GM12864 (cell line): ENCODE measurements at regions not wholly inside any gene's neighbourhood (a gene's known extent, or its start where the extent isn't known, plus 50 kb on each side); places are given as distances from the start of the nearest gene placed in this dataset.
A peak's percentile ranks its signal among the peaks of the same experiment; 100 is the strongest.

Experiments
- DNase-seq: peaks from one replicate; pipeline ENCODE4 v3.0.0-alpha.2; 2011; ENCODE audit warnings: low read depth
- H3K4me3 ChIP-seq: 2 replicates; pipeline ENCODE4 v1.5.1; 2011; ENCODE audit warnings: mild to moderate bottlenecking, low read depth, low read length, control low read depth
- CTCF ChIP-seq: IDR thresholded peaks from 2 replicates; pipeline ENCODE4 v1.5.1; 2011; ENCODE audit warnings: low read depth, mild to moderate bottlenecking, moderate library complexity, low read length, control low read depth, inconsistent platforms; ENCODE audit errors: missing control alignments

- H3K4me3 ChIP-seq: no peak overlapping the region
- DNase-seq: no peak
- TF ChIP-seq CTCF: no peak
Observed at GRCh38 chr2:116487336-116487735, 1327.2 kb upstream of the DDX18 start.

- no peak for TF ChIP-seq CTCF
- no peak for DNase-seq
- no peak overlapping the region for H3K4me3 ChIP-seq
Observed at GRCh38 chr2:116489292-116489691, 1325.2 kb upstream of the DDX18 start.

DNA sequence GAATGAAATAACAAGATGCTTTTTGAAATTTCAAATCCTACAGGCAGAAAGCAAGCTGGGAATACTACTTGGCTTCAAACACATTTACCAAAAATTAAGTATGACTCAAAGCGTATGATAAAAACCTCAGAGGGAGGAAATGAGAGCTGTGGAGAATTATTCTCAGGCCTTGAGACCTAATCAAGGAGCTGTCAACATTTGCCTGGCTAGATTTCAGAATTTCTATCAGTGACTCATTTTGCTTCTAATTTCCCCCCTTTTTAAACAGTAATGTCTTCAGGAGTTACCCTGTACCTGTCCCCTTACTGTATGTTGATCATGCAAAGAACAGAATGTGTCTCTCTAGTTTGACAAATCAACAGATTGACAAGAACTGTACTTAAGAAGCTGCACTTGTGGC lies 1324.5 kb upstream of the DDX18 start:
- no peak for TF ChIP-seq CTCF
- no peak for DNase-seq
- no peak overlapping the region for H3K4me3 ChIP-seq

DNA sequence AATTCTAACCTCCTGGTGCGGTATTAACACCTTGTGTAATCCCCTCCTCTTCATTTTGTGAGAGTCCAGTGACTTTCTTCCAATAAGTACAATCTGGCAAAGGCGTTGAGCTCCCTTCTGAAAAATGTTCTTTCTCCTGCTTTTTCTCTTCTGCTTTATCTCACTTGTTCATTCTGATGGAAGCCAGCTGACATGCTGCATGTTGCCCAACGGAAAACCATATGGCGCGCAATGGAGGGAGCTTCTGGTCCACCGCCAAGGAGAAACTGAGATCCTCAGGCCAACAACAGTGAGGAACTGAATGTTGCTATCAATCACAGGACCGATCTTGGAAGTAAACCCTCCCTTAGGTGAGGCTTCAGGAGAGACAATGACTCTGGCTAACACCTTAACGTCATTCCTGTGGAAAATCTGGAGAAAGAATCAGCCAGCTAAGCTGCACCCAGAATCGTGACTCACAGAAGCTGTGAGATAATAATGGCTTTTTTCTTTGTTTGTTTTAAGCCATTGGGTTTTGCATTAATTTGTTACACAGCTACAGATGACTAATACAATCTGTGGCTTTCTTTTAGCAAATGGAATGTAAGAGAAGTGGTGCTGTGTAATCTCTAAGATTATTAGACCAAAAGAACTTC lies 1323.9 kb upstream of the DDX18 start:
- DNase-seq: no peak
- no peak for TF ChIP-seq CTCF

DNA sequence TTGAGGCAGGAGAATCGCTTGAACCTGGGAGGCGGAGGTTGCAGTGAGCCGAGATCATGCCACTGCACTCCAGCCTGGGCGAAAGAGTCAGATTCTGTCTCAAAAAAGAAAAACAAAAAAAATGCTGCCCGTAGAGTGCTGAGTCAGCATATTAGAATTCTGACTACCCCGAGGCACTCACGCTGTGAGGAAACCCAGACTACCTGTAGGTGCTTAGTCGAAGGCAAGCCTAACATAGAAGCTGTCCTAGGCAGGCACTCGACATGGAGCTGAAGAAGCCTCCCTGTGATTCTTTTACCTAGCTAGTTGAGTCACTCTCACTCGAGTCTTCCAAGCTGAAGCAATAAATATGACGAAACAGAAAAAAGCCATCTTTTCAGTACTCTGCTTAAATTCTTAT lies 1323.2 kb upstream of the DDX18 start:
- no peak for TF ChIP-seq CTCF
- H3K4me3 ChIP-seq: no peak overlapping the region
- DNase-seq: no peak

More for the DNA sequence above, 1323.9 kb upstream of the DDX18 start:
- H3K4me3 ChIP-seq: no peak overlapping the region

GRCh38 chr2:116499389-116499788 lies 1315.1 kb upstream of the DDX18 start:
- no peak for DNase-seq
- no peak overlapping the region for H3K4me3 ChIP-seq
- TF ChIP-seq CTCF: no peak

- no peak for DNase-seq
- H3K4me3 ChIP-seq: no peak overlapping the region
- peak; percentile 21 for TF ChIP-seq CTCF
Observed at GRCh38 chr2:116510117-116510671, 1304.3 kb upstream of the DDX18 start.
